ENCODE measurements at regions not wholly inside any gene's neighbourhood (a gene's known extent, or its start where the extent isn't known, plus 50 kb on each side); places are given as distances from the start of the nearest gene placed in this dataset.
"Not testable (repeated sequence)": the region's sequence is repeated elsewhere in the genome, so short reads cannot be mapped to it uniquely, and the experiment has no call there.

DNA sequence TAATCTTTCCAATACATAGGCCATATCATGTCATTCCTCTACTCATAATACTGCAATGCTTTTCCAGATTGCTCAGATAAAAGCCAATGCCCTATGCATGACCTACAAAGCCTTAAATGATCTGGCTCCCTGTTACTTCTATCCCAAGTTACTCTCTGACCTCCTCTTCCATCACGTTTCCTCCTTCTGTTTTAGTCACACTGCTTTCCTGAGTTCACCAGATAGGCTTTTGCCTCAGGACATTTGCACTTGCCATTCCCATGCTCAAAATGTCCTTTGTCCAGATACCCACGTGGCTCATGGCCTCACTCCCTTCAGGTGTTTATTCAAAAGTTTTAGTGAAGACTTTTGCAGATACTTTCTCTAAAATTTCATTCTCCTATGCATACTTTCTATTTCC, 138.7 kb upstream of the PRICKLE1 start:
- no peak for DNase-seq (ENCODE audit: low spot score)

GRCh38 chr12:42725809-42726208, 136.3 kb upstream of the PRICKLE1 start:
- no peak for DNase-seq (ENCODE audit: low spot score)

GRCh38 chr12:42716491-42716891, 126.9 kb upstream of the PRICKLE1 start:
- DNase-seq (ENCODE audit: low spot score) = no peak

GRCh38 chr12:42713566-42713965, 124.0 kb upstream of the PRICKLE1 start:
- DNase-seq (ENCODE audit: low spot score) = not testable (repeated sequence)

DNA sequence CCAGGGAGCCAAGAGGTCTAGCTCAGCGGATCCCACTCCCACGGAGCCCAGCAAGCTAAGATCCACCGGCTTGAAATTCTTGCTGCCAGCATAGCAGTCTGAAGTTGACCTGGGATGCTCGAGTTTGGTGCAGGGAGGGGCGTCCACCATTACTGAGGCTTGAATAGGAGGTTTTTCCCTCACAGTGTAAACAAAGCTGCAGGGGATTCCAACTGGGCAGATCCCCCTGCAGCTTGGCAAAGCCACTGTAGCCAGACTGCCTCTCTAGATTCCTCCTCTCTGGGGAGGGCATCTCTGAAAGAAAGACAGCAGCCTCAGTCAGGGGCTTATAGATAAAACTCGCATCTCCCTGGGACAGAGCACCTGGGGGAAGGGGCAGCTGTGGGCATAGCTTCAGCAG, 118.8 kb upstream of the PRICKLE1 start:
- not testable (repeated sequence) for DNase-seq (ENCODE audit: low spot score)

- DNase-seq (ENCODE audit: low spot score) = no peak
These were observed 118.0 kb upstream of the PRICKLE1 start for GRCh38 chr12:42707312-42708226.

DNA sequence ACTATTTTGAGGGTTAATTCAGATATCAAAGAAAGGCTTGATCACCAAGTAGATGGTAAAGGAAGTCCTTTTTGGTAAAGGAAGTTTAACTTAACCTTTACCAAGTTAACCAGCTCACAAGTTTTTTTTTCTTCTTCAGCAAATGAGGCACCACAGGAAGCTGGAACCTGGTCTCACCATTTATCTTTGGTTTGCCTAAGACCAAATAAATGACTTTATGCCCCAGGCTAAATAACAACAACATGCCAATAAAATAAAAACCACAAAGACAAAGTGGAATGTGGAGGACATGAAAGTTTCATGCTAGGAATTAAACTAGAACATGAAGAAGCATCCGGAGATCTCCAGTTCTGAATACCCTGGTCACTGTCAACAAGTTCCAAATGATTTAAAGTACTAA, 116.8 kb upstream of the PRICKLE1 start:
- DNase-seq (ENCODE audit: low spot score) = no peak

DNA sequence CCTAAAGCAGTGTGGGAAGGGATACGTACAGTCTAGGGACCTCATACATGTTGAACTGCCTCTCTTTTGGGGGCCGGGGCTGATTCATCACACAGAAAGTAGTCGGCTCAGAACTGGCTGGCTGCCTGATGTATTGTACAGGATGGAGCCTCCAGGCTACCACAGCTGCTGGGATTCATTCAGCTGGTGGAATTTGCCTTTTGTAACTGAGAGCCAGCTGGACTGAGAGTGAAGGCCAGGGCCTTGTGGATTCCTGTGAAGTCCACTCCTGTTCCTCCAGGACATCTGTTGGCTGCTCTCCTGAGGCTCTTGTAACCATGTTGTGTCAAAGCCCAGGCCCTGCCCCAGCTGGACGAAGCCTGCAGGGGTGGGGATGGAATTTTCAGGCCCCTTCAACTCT, 116.3 kb upstream of the PRICKLE1 start:
- peak; percentile 55 for DNase-seq (ENCODE audit: low spot score)

GRCh38 chr12:42704810-42705401, 115.4 kb upstream of the PRICKLE1 start:
- no peak for DNase-seq (ENCODE audit: low spot score)

- no peak for DNase-seq (ENCODE audit: low spot score)
These were observed 114.8 kb upstream of the PRICKLE1 start for GRCh38 chr12:42704340-42704739.

DNA sequence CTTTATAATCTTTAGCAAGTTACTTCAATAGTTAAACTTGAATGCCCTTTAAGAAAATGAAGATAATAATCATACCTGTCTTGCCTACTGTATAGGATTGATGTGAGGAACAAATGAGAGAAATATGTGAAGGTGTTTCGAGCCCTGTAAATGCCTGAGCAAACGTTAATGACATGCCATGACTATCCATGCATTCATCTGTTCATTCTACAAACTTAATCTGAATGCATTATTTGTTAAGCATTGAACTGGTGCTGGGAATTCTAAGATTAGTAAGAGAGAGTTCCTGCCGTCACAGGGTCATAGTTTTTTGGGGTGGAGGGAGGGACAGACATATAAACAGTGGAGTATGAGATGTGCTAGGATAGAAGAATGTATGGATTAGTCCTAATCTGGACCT, 111.5 kb upstream of the PRICKLE1 start:
- no peak for DNase-seq (ENCODE audit: low spot score)

- DNase-seq (ENCODE audit: low spot score) = no peak
These were observed 108.7 kb upstream of the PRICKLE1 start for GRCh38 chr12:42698213-42698612.

GRCh38 chr12:42696406-42697149, 107.0 kb upstream of the PRICKLE1 start:
- DNase-seq (ENCODE audit: low spot score) = peak; percentile 76

DNA sequence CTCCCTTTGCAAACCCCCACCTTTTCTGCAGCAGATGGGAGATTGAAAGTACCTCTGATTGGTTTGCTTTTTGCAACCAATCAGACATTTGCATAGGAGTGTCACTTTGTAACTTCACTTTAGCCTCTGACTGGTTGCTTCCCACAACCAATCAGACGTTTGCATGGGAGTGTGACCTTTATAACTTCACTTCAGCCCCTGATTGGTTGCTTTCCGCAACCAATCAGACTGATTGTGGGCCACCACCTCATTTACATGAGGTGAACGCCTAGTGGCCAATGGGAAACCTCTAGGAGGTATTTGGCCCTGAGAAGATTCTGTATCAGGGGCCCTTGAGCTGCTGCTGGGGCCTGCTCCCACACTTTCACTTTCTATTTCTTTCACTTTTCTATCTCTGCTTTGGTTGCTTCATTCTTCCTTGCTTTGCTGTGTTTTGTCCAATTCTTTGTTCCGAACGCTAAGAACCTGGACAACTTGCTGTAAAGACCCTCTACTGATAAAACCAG, 106.0 kb upstream of the PRICKLE1 start:
- no peak for DNase-seq (ENCODE audit: low spot score)

DNA sequence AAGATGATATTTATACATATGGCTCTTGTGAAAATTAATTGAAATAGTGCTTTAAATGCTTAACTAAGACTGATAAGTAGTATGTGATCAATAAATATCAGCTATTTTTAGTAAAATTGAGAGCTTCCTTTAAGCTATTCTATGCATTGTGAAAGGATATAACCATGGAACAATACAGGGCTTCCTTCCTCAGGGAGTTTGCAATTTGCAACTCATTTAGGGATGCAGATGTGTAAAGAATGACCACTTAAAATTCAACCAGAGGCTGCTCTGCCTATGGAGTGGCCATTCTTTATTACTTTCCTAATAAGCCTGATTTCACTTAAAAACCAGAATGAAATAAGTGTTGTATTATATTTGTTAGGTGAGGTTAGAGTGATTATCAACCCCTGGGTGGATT, 103.2 kb upstream of the PRICKLE1 start:
- DNase-seq (ENCODE audit: low spot score) = no peak

DNA sequence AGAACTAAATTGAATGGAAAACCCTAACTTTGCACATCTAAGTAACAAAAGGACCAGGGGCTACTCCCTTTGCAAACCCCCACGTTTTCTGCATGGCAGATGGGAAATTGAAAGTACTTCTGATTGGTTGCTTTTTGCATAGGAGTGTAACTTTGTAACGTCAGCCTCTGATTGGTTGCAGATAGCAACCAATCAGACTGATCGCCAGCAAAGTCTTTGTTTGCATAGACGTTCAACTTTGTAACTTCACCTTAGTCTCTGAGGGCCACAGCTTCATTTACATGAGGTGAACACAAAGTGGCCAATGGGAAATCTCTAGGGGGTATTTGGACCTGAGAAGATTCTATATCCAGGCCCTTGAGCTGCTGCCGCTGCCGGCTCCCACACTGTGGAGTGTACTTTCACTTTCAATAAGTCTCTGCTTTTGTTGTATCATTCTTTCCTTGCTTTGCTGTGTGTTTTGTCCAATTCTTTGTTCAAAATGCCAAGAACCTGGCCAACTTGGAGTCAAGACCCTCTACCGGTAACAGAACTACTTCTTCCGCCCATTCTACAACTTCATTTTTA, 102.5 kb upstream of the PRICKLE1 start:
- DNase-seq (ENCODE audit: low spot score) = no peak

DNA sequence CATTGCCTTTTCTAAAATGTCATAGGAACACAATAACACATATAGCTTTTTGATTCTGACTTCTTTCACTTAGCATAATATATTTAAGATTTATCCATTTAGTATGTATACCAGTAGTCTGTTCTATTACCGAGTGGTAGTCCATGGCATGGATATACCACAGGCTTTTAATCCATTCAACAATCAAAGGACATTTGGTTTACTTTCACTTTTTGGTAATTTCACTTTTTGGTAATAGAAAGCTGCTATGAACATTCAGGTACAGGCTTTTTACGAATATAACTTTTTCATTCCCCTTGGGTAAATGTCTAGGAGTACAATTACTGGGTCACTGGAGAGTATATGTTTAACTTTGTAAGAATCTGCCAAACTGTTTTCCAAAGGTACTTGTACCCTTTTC, 100.7 kb upstream of the PRICKLE1 start:
- DNase-seq (ENCODE audit: low spot score) = no peak

DNA sequence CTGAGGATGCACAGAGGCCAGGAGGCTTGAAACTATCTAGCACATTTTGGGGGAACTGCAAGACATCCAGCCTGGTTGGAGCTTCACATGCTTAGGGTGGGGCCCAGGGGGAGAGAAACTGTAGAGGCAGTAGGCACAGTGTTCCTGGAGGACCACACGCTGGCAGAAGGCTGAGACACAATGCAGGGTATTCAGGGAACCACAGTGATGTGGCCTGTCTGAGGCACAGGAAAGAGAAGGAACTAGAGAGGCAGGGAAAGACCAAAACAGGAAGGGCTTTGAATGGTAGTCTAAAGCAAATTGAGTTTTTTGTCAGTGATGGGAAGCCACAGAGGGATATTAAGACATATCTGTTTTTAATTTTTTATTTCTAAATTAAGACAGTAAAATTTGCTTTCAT, 100.2 kb upstream of the PRICKLE1 start:
- no peak for DNase-seq (ENCODE audit: low spot score)

DNA sequence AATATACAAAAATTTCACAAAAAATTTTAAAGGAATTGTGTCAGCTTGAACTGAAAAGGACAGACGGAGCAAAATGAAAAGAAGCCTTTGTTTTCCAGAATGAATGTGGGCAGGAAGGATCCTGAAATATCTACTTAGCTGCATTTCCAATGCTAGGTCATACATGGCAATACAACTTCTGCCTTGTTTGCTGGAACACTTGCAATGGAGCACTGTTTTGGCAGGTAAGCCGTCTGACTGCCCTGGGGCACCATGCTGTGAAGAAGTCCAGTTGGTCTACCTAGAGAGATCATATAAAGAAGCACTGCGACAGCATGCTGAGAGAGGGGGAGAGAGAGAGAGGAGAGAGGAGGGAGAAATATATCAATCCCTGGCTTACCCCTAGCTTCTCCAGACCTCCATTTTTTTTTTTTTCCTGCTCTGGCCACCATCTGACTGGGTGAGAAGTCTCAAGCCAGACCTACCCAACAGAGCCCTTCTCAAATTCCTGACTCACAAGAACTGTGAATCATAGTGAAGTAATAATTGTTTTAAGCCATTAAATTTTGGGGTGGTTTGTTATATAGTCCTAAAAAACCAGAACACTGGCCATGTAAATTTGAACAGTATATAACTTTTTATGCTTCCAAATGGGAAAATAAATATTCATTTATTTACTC, 97.1 kb upstream of the PRICKLE1 start:
- no peak for DNase-seq (ENCODE audit: low spot score)

GRCh38 chr12:42684802-42685071, 95.2 kb upstream of the PRICKLE1 start:
- DNase-seq (ENCODE audit: low spot score) = no peak

GRCh38 chr12:42683933-42684801, 94.6 kb upstream of the PRICKLE1 start:
- no peak for DNase-seq (ENCODE audit: low spot score)

All from ureter (tissue), 1 donor.